Activated B cell treated with CpG ODN at 0.5 μM for 24 hours (primary cell): ENCODE measurements at regions not wholly inside any gene's neighbourhood (a gene's known extent, or its start where the extent isn't known, plus 50 kb on each side); places are given as distances from the start of the nearest gene placed in this dataset.

Source experiments
- ATAC-seq: fragments of 200-7000 bp; cut with Tn5 transposase; one replicate; pipeline ENCODE4 v1.10.0; 2021; ENCODE audit warnings: low read depth, mild to moderate bottlenecking, moderate library complexity
- CTCF ChIA-PET: fragments of 350-600 bp; sonication (Branson Sonifier 250); formaldehyde crosslinking; loops from one replicate; lab custom pipeline; 2021; ENCODE audit warnings: antibody characterized with exemption; lab: Charles Lee
- POLR2A ChIA-PET: fragments of 350-600 bp; sonication (Branson Sonifier 250); formaldehyde crosslinking; loops from one replicate; lab custom pipeline; 2021; ENCODE audit warnings: antibody characterized with exemption; lab: Charles Lee
- DNase-seq: peaks from one replicate; pipeline ENCODE4 v3.0.0; 2022
- H3K27ac Mint-ChIP-seq: one replicate; pipeline ENCODE4 v1.8.0; 2020; ENCODE audit warnings: mixed read lengths
- H3K27me3 Mint-ChIP-seq: one replicate; pipeline ENCODE4 v1.8.0; 2021; ENCODE audit warnings: mixed read lengths
- H3K36me3 Mint-ChIP-seq: one replicate; pipeline ENCODE4 v1.8.0; 2021; ENCODE audit warnings: low read depth, mixed read lengths
- H3K4me1 Mint-ChIP-seq: one replicate; pipeline ENCODE4 v1.8.0; 2021; ENCODE audit warnings: mixed read lengths
- H3K4me3 Mint-ChIP-seq: one replicate; pipeline ENCODE4 v1.8.0; 2020; ENCODE audit warnings: mild to moderate bottlenecking, mixed read lengths
- H3K9me3 Mint-ChIP-seq: one replicate; pipeline ENCODE4 v1.8.0; 2020; ENCODE audit warnings: mixed read lengths
- CTCF ChIP-seq: fragments of 200-600 bp; IDR thresholded peaks from one replicate; pipeline ENCODE4 v1.8.0; 2022; ENCODE audit warnings: antibody characterized with exemption, mild to moderate bottlenecking
- intact Hi-C: fragments of 100-400 bp; cut with micrococcal nuclease; formaldehyde crosslinking; loops from one replicate; pipeline ENCODE4 v1.15.1; 2024

GRCh38 chr4:11342401-11342800 lies 86.3 kb downstream of the HS3ST1 start:
- DNase-seq (no peak), ATAC-seq (no peak)
- intact Hi-C loops, result no loop called here
- Mint-ChIP-seq H3K27me3 (no peaks in the 10 kb centered on the region), H3K4me1 (peaks cover 45% of the 10 kb centered on the region), H3K36me3 (no peaks in the 10 kb centered on the region), H3K27ac (no peak overlapping the region), H3K4me3 (no peak overlapping the region), H3K9me3 (no peaks in the 10 kb centered on the region)
- POLR2A ChIA-PET, result no interaction called here
- TF ChIP-seq CTCF, result no peak
- CTCF ChIA-PET, result no interaction called here

GRCh38 chr4:11341337-11342043 lies 87.2 kb downstream of the HS3ST1 start:
- intact Hi-C loops, result no loop called here
- ChIA-PET CTCF (no interaction called here), POLR2A (interaction anchor here (0.6 kb wide), 1 partner anchor 382 kb away, joined by 3 read pairs; no protein-coding TSS in a partner anchor)
- peak; percentile 25 for ATAC-seq
- no peak for DNase-seq
- H3K36me3 Mint-ChIP-seq, result no peaks in the 10 kb centered on the region
- H3K4me1 Mint-ChIP-seq, result peaks cover 51% of the 10 kb centered on the region
- no peak overlapping the region for H3K27ac Mint-ChIP-seq
- TF ChIP-seq CTCF, result no peak
- H3K9me3 Mint-ChIP-seq, result no peaks in the 10 kb centered on the region
- H3K4me3 Mint-ChIP-seq, result peak overlapping the region; percentile 21
- H3K27me3 Mint-ChIP-seq, result no peaks in the 10 kb centered on the region

- peak overlapping the region; percentile 6 for H3K4me3 Mint-ChIP-seq
- ATAC-seq (peak; percentile 47), DNase-seq (no peak)
- intact Hi-C loops, result no loop called here
- H3K4me1 Mint-ChIP-seq, result peaks cover 51% of the 10 kb centered on the region
- TF ChIP-seq CTCF, result no peak
- no peaks in the 10 kb centered on the region for H3K36me3 Mint-ChIP-seq
- CTCF ChIA-PET, result no interaction called here
- H3K9me3 Mint-ChIP-seq, result no peaks in the 10 kb centered on the region
- no peaks in the 10 kb centered on the region for H3K27me3 Mint-ChIP-seq
- POLR2A ChIA-PET, result no interaction called here
- peak overlapping the region; percentile 26 for H3K27ac Mint-ChIP-seq
Observed at GRCh38 chr4:11338956-11339782, 89.5 kb downstream of the HS3ST1 start.

- TF ChIP-seq CTCF, result no peak
- ATAC-seq (no peak), DNase-seq (no peak)
- Mint-ChIP-seq H3K4me1 (peaks cover 51% of the 10 kb centered on the region), H3K4me3 (no peak overlapping the region), H3K36me3 (no peaks in the 10 kb centered on the region), H3K27me3 (no peaks in the 10 kb centered on the region), H3K27ac (no peak overlapping the region), H3K9me3 (no peaks in the 10 kb centered on the region)
- POLR2A ChIA-PET, result no interaction called here
- CTCF ChIA-PET, result no interaction called here
- intact Hi-C loops, result no loop called here
Observed at GRCh38 chr4:11337287-11337686, 91.4 kb downstream of the HS3ST1 start.

GRCh38 chr4:11336435-11336834 lies 92.3 kb downstream of the HS3ST1 start:
- no peak overlapping the region for H3K27ac Mint-ChIP-seq
- CTCF ChIA-PET, result no interaction called here

More at GRCh38 chr4:11336435-11336834, 92.3 kb downstream of the HS3ST1 start:
- Mint-ChIP-seq H3K4me3 (no peak overlapping the region), H3K4me1 (peaks cover 45% of the 10 kb centered on the region), H3K9me3 (no peaks in the 10 kb centered on the region), H3K36me3 (no peaks in the 10 kb centered on the region), H3K27me3 (no peaks in the 10 kb centered on the region)
- intact Hi-C loops, result no loop called here
- no peak for ATAC-seq
- DNase-seq, result no peak
- POLR2A ChIA-PET, result no interaction called here
- TF ChIP-seq CTCF, result no peak
